ENCODE measurements at regions not wholly inside any gene's neighbourhood (a gene's known extent, or its start where the extent isn't known, plus 50 kb on each side); places are given as distances from the start of the nearest gene placed in this dataset.

DNA sequence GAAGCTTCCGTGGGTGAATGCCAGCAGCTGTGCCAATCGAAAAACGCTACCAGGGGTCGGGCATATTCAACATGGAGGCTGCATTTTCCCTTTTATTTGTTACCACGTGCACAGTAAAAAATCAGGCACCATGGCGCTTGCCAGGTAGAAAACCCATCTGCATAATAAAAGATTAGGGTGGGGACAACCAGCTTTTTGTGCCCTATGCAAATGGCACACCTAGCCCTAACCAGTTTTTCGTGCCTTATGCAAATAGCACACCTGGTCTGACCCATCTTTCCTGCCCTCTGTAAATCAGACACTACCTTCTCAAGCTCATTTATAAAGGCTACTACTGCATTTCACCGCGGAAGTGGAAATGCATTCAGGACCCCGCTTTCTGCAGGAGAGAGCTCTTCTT, 62.1 kb upstream of the FREM2 start:
- TF ChIP-seq, protein P1, sequence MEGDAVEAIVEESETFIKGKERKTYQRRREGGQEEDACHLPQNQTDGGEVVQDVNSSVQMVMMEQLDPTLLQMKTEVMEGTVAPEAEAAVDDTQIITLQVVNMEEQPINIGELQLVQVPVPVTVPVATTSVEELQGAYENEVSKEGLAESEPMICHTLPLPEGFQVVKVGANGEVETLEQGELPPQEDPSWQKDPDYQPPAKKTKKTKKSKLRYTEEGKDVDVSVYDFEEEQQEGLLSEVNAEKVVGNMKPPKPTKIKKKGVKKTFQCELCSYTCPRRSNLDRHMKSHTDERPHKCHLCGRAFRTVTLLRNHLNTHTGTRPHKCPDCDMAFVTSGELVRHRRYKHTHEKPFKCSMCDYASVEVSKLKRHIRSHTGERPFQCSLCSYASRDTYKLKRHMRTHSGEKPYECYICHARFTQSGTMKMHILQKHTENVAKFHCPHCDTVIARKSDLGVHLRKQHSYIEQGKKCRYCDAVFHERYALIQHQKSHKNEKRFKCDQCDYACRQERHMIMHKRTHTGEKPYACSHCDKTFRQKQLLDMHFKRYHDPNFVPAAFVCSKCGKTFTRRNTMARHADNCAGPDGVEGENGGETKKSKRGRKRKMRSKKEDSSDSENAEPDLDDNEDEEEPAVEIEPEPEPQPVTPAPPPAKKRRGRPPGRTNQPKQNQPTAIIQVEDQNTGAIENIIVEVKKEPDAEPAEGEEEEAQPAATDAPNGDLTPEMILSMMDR (IDR thresholded peaks at IDR 0.05; ENCODE audit: low read depth, low read length), result no peak
- no peak for DNase-seq (ENCODE audit: extremely low read depth, low read depth)

DNA sequence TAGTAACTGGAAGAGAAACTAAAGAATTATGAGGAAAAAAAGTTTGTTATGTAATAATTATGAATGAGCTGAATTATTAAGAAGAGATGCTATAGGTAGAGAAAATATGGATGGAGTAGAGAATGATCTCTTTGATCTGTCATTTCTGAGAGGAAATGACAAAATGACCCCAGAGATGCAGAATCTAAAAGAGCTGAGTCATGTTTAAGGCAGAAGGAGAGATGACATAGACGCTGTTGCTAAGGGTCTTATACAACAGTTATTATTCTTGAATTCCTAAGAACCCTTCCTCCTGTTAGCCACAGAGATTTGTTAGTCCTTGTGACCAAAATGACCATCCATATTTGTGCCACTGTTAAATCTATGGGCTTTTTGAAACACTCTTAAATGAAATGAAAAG, 58.3 kb upstream of the FREM2 start:
- TF ChIP-seq, protein P1 (IDR thresholded peaks at IDR 0.05; ENCODE audit: low read depth, low read length), result no peak
- no peak for DNase-seq (ENCODE audit: extremely low read depth, low read depth)

DNA sequence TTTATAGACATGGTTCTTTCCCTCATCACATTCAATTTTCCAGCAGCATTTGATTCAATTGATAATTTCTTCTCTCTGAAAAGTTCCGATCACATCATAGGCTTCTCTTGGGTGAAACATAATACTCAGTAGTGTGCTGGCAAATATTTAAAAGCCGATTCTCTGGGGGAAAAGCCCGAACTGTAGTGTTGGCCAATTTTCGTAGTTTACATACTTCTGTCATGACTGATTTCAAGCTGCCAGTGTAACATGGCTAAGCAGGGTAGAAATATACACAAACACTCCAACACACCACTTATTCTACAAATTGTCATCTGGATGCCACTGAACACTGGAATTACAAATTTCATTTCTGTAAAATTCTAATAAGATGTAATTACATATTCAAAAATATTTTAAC, 56.1 kb upstream of the FREM2 start:
- TF ChIP-seq, protein P1 (IDR thresholded peaks at IDR 0.05; ENCODE audit: low read depth, low read length), result no peak
- peak; percentile 11 for DNase-seq (ENCODE audit: extremely low read depth, low read depth)

DNA sequence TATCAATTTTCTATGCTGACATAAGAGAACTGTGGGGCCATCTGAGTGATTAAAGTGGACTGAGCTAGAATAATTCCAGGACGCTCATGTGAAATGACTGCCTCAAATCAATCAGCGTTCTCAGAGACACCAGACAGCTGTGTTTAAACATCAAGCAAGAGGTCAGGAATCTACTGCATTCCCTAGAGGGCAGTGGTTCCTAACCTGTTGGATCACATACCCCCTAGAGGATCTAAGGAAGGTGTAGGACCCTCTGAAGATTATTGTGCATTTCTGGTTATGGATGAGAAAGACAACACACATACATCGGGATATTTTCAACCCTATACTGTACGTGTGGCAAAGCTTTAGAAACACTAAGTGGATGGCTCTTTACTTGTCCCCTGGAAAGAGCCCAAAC, 51.8 kb upstream of the FREM2 start:
- TF ChIP-seq, protein P1 (IDR thresholded peaks at IDR 0.05; ENCODE audit: low read depth, low read length), result no peak
- no peak for DNase-seq (ENCODE audit: extremely low read depth, low read depth)

DNA sequence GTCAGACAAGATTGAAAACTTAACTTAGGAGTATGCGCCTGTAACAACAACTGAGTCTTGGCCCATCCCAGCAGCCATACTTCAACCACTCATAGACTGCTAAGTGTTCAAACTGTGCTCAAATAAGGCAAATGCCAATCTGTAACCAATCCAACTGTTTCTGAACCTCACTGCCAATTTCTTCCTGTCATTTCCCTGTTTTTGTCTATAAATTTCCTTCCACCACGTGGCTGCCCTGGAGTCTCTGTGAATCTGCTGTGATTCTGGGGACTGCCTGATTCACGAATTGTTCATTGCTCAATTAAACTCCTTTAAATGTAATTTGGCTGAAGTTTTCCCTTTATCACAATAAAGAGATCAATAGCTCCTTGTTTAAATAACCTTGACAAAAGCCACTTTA, 50.8 kb upstream of the FREM2 start:
- no peak for DNase-seq (ENCODE audit: extremely low read depth, low read depth)
- TF ChIP-seq, protein P1 (IDR thresholded peaks at IDR 0.05; ENCODE audit: low read depth, low read length), result no peak

DNA sequence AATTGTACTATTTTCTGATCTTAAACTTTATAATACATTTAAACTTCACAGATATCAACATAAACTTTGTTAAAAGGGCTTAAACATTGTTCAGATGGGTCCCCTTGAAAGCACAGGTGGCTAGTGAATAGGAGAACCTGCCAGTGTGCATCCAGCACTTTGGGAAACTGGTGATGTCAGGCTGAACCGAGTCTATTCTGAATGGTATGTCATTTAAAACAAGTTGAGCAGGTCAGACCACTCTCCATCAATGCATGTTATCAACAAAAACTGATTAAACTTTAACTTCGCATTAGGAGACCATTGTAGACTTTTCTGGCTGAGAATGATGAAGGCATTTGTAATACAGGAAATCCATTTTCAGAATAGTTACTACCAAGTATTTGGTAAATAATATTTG, 50.1 kb upstream of the FREM2 start:
- DNase-seq (ENCODE audit: extremely low read depth, low read depth), result no peak
- TF ChIP-seq, protein P1 (IDR thresholded peaks at IDR 0.05; ENCODE audit: low read depth, low read length), result no peak
